Neural crest cell (in vitro differentiated cells): ENCODE measurements at regions not wholly inside any gene's neighbourhood (a gene's known extent, or its start where the extent isn't known, plus 50 kb on each side); places are given as distances from the start of the nearest gene placed in this dataset.

Source experiments
- DNase-seq: peaks from one replicate; pipeline ENCODE4 v3.0.0; 2021; ENCODE audit warnings: low read depth, mixed read lengths, low spot score
- H3K27ac Mint-ChIP-seq: one replicate; pipeline ENCODE4 v1.8.0; 2021; ENCODE audit warnings: mild to moderate bottlenecking, mixed read lengths; ENCODE audit not compliant: unreplicated experiment
- H3K27me3 Mint-ChIP-seq: 2 replicates; pipeline ENCODE4 v1.8.0; 2021; ENCODE audit warnings: low read depth, mild to moderate bottlenecking, mixed read lengths
- H3K36me3 Mint-ChIP-seq: 2 replicates; pipeline ENCODE4 v1.8.0; 2021; ENCODE audit warnings: low read depth, mild to moderate bottlenecking, mixed read lengths
- H3K4me1 Mint-ChIP-seq: 2 replicates; pipeline ENCODE4 v1.8.0; 2021; ENCODE audit warnings: mixed read lengths
- H3K4me3 Mint-ChIP-seq: one replicate; pipeline ENCODE4 v1.8.0; 2021; ENCODE audit warnings: mild to moderate bottlenecking, mixed read lengths
- H3K9me3 Mint-ChIP-seq: 2 replicates; pipeline ENCODE4 v1.8.0; 2021; ENCODE audit warnings: mixed read lengths
- CTCF ChIP-seq: fragments of 200-600 bp; sonication (generic); conservative IDR thresholded peaks from 2 replicates; pipeline ENCODE4 v1.5.0; 2021; ENCODE audit warnings: antibody characterized with exemption, mild to moderate bottlenecking

- no peaks in the 10 kb centered on the region for H3K9me3 Mint-ChIP-seq
- DNase-seq: no peak
- no peaks in the 10 kb centered on the region for H3K36me3 Mint-ChIP-seq
- no peaks in the 10 kb centered on the region for H3K4me1 Mint-ChIP-seq
- no peak overlapping the region for H3K4me3 Mint-ChIP-seq
- H3K27me3 Mint-ChIP-seq: peaks cover 6% of the 10 kb centered on the region
- no peak for TF ChIP-seq CTCF
- H3K27ac Mint-ChIP-seq: no peak overlapping the region
Observed at GRCh38 chr10:52609071-52609470, 163.5 kb downstream of the MBL2 start.

GRCh38 chr10:52609626-52610240 lies 162.9 kb downstream of the MBL2 start:
- Mint-ChIP-seq H3K4me1 (no peaks in the 10 kb centered on the region), H3K9me3 (no peaks in the 10 kb centered on the region), H3K27me3 (peaks cover 6% of the 10 kb centered on the region), H3K4me3 (no peak overlapping the region), H3K27ac (no peak overlapping the region), H3K36me3 (no peaks in the 10 kb centered on the region)
- DNase-seq: no peak
- TF ChIP-seq CTCF: no peak

DNA sequence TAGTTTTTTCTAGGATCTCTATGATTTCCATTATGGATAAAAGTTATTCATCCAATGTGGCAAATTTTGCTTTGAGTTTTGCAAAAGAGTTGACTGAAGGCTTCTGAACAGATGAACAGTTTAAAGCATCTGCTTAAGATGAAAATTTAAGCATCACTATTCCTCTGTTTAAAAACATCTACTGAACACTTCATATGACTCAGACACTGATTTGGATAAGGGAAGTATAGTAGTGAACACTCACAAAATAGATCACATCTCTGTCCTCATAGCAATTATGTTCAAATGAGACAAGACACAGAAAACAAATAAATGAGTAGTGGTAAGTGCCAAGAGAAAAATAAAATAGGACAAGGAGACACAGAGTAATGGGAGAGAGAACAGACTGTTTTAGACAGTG lies 157.3 kb downstream of the MBL2 start:
- H3K27me3 Mint-ChIP-seq: peaks cover 6% of the 10 kb centered on the region
- H3K9me3 Mint-ChIP-seq: no peaks in the 10 kb centered on the region
- no peak overlapping the region for H3K4me3 Mint-ChIP-seq
- no peak overlapping the region for H3K27ac Mint-ChIP-seq
- no peak for DNase-seq
- TF ChIP-seq CTCF: no peak
- no peaks in the 10 kb centered on the region for H3K36me3 Mint-ChIP-seq
- H3K4me1 Mint-ChIP-seq: no peaks in the 10 kb centered on the region

GRCh38 chr10:52615756-52616394 lies 156.7 kb downstream of the MBL2 start:
- no peak overlapping the region for H3K4me3 Mint-ChIP-seq
- no peaks in the 10 kb centered on the region for H3K9me3 Mint-ChIP-seq
- H3K27me3 Mint-ChIP-seq: peaks cover 6% of the 10 kb centered on the region
- H3K4me1 Mint-ChIP-seq: no peaks in the 10 kb centered on the region
- H3K27ac Mint-ChIP-seq: no peak overlapping the region
- TF ChIP-seq CTCF: no peak
- no peak for DNase-seq
- no peaks in the 10 kb centered on the region for H3K36me3 Mint-ChIP-seq

- no peak for DNase-seq
- Mint-ChIP-seq H3K4me1 (no peaks in the 10 kb centered on the region), H3K27me3 (peaks cover 6% of the 10 kb centered on the region), H3K27ac (no peak overlapping the region), H3K36me3 (no peaks in the 10 kb centered on the region), H3K4me3 (no peak overlapping the region), H3K9me3 (no peaks in the 10 kb centered on the region)
- no peak for TF ChIP-seq CTCF
Observed at GRCh38 chr10:52616395-52616764, 156.2 kb downstream of the MBL2 start.
